H9 (cell line): ENCODE measurements at regions not wholly inside any gene's neighbourhood (a gene's known extent, or its start where the extent isn't known, plus 50 kb on each side); places are given as distances from the start of the nearest gene placed in this dataset.

Experiments
- DNase-seq: peaks from one replicate; pipeline ENCODE4 v3.0.0-alpha.2; 2017
- H2AFZ ChIP-seq: one replicate; pipeline ENCODE4 v1.6.1; 2013; ENCODE audit warnings: mild to moderate bottlenecking, low read length, control low read depth, moderate library complexity
- H2AK5ac ChIP-seq: 2 replicates; pipeline ENCODE4 v1.6.1; 2013; ENCODE audit warnings: low read length, control low read depth, mixed read lengths; ENCODE audit not compliant: insufficient read length
- H2BK120ac ChIP-seq: one replicate; pipeline ENCODE4 v1.6.1; 2013; ENCODE audit warnings: low read depth, mild to moderate bottlenecking, low read length, control low read depth, inconsistent platforms; ENCODE audit not compliant: poor library complexity, severe bottlenecking
- H2BK12ac ChIP-seq: 2 replicates; pipeline ENCODE4 v1.6.1; 2013; ENCODE audit warnings: low read length, control low read depth, mixed read lengths, low read depth; ENCODE audit not compliant: insufficient read length
- H2BK15ac ChIP-seq: 2 replicates; pipeline ENCODE4 v1.6.1; 2013; ENCODE audit warnings: low read depth, low read length, control low read depth
- H2BK20ac ChIP-seq: one replicate; pipeline ENCODE4 v1.6.1; 2013; ENCODE audit warnings: low read depth, mild to moderate bottlenecking, low read length, control low read depth, inconsistent platforms; ENCODE audit not compliant: poor library complexity, severe bottlenecking
- H2BK5ac ChIP-seq: 2 replicates; pipeline ENCODE4 v1.6.1; 2013; ENCODE audit warnings: low read length, control low read depth, mixed read lengths; ENCODE audit not compliant: insufficient read length
- H3K14ac ChIP-seq: 2 replicates; pipeline ENCODE4 v1.6.1; 2013; ENCODE audit warnings: low read length, control low read depth; ENCODE audit not compliant: insufficient read depth
- H3K18ac ChIP-seq: 2 replicates; pipeline ENCODE4 v1.6.1; 2013; ENCODE audit warnings: low read depth, mild to moderate bottlenecking, mixed read lengths, low read length, control low read depth; ENCODE audit not compliant: insufficient read length
- H3K23ac ChIP-seq: 2 replicates; pipeline ENCODE4 v1.6.1; 2013; ENCODE audit warnings: low read length, control low read depth, mixed read lengths, low read depth; ENCODE audit not compliant: insufficient read length
- H3K23me2 ChIP-seq: 2 replicates; pipeline ENCODE4 v1.6.1; 2013; ENCODE audit warnings: low read depth, mild to moderate bottlenecking, mixed read lengths, low read length, control low read depth; ENCODE audit not compliant: insufficient read length, poor library complexity, severe bottlenecking
- H3K27ac ChIP-seq: 2 replicates; pipeline ENCODE4 v1.5.1; 2013; ENCODE audit warnings: low read length, control low read depth, mixed read lengths, low read depth; ENCODE audit not compliant: insufficient read length
- H3K27me3 ChIP-seq: 2 replicates; pipeline ENCODE4 v1.6.1; 2013; ENCODE audit warnings: low read length, control low read depth, inconsistent platforms; ENCODE audit not compliant: insufficient read depth
- H3K4ac ChIP-seq: 2 replicates; pipeline ENCODE4 v1.6.1; 2013; ENCODE audit warnings: low read depth, mild to moderate bottlenecking, control low read depth, inconsistent platforms, low read length, moderate library complexity
- H3K4me1 ChIP-seq: 2 replicates; pipeline ENCODE4 v1.6.1; 2013; ENCODE audit warnings: low read length, control low read depth, inconsistent platforms; ENCODE audit not compliant: insufficient read depth
- H3K4me2 ChIP-seq: 2 replicates; pipeline ENCODE4 v1.6.1; 2013; ENCODE audit warnings: low read length, control low read depth, mixed read lengths; ENCODE audit not compliant: insufficient read length, insufficient read depth
- H3K56ac ChIP-seq: 2 replicates; pipeline ENCODE4 v1.6.1; 2013; ENCODE audit warnings: low read depth, mild to moderate bottlenecking, mixed read lengths, low read length, control low read depth; ENCODE audit not compliant: insufficient read length
- H3K79me1 ChIP-seq: 2 replicates; pipeline ENCODE4 v1.6.1; 2013; ENCODE audit warnings: low read depth, mild to moderate bottlenecking, moderate library complexity, low read length, control low read depth, inconsistent platforms; ENCODE audit not compliant: insufficient read depth, poor library complexity, severe bottlenecking
- H3K79me2 ChIP-seq: 2 replicates; pipeline ENCODE4 v1.6.1; 2013; ENCODE audit warnings: low read length, control low read depth, inconsistent platforms; ENCODE audit not compliant: insufficient read depth
- H3K9ac ChIP-seq: 2 replicates; pipeline ENCODE4 v1.6.1; 2013; ENCODE audit warnings: low read length, control low read depth, mixed read lengths; ENCODE audit not compliant: insufficient read length; ENCODE audit errors: extremely low read depth
- H3K9me3 ChIP-seq: one replicate; pipeline ENCODE4 v1.6.1; 2013; ENCODE audit warnings: low read depth, low read length, inconsistent platforms; ENCODE audit not compliant: control insufficient read depth
- H3T11ph ChIP-seq: one replicate; pipeline ENCODE4 v1.6.1; 2013; ENCODE audit warnings: mild to moderate bottlenecking, low read length, control low read depth, inconsistent platforms
- H4K20me1 ChIP-seq: one replicate; pipeline ENCODE4 v1.6.1; 2013; ENCODE audit not compliant: control insufficient read depth, insufficient read length, insufficient read depth
- H4K5ac ChIP-seq: 2 replicates; pipeline ENCODE4 v1.6.1; 2013; ENCODE audit warnings: low read depth, mild to moderate bottlenecking, mixed read lengths, low read length, control low read depth; ENCODE audit not compliant: insufficient read length
- H4K8ac ChIP-seq: replicated peaks from 2 replicates; pipeline ENCODE4 v1.6.1; 2013; ENCODE audit warnings: low read length, control low read depth, mixed read lengths, low read depth; ENCODE audit not compliant: insufficient read length
- H4K91ac ChIP-seq: 2 replicates; pipeline ENCODE4 v1.6.1; 2013; ENCODE audit warnings: low read depth, mild to moderate bottlenecking, moderate library complexity, mixed read lengths, low read length, control low read depth; ENCODE audit not compliant: insufficient read length
- H3K27ac Mint-ChIP-seq, 3 experiments: 2 replicates in 2 of 3; 3 replicates in 1 of 3; pipeline ENCODE4 v1.8.0; 2020 to 2021; ENCODE audit warnings: mixed read lengths in 3 of 3, mild to moderate bottlenecking in 1 of 3, moderate library complexity in 1 of 3
- H3K27me3 Mint-ChIP-seq: 2 replicates; pipeline ENCODE4 v1.8.0; 2021; ENCODE audit warnings: low read depth, mild to moderate bottlenecking, moderate library complexity, mixed read lengths
- H3K36me3 Mint-ChIP-seq, 3 experiments: 2 replicates in 2 of 3; 3 replicates in 1 of 3; pipeline ENCODE4 v1.8.0; 2020 to 2021; ENCODE audit warnings: low read depth in 3 of 3, mixed read lengths in 3 of 3; ENCODE audit not compliant: insufficient read depth in 1 of 3
- H3K4me1 Mint-ChIP-seq, 2 experiments: 2 replicates each; pipeline ENCODE4 v1.8.0; 2020; ENCODE audit warnings: mixed read lengths in 2 of 2
- H3K4me3 Mint-ChIP-seq, 2 experiments: 2 replicates in 1 of 2; 3 replicates in 1 of 2; pipeline ENCODE4 v1.8.0; 2020 to 2021; ENCODE audit warnings: mild to moderate bottlenecking in 2 of 2, mixed read lengths in 2 of 2, moderate library complexity in 1 of 2
- H3K9me3 Mint-ChIP-seq, 2 experiments: 2 replicates in 1 of 2; 3 replicates in 1 of 2; pipeline ENCODE4 v1.8.0; 2020; ENCODE audit warnings: mild to moderate bottlenecking in 2 of 2, mixed read lengths in 2 of 2, moderate library complexity in 1 of 2
- CTCF ChIP-seq: fragments of 200-600 bp; sonication (generic); conservative IDR thresholded peaks from 3 replicates; pipeline ENCODE4 v1.8.0; 2021; ENCODE audit warnings: antibody characterized with exemption, mild to moderate bottlenecking
- WGBS: extraction: QIAGEN DNeasy Blood & Tissue Kit; methylation state at CpG from one replicate; pipeline ENCODE4 v1.1.7; 2013; ENCODE audit warnings: missing lambda C conversion rate, low lambda C conversion rate, mixed read lengths; ENCODE audit not compliant: insufficient read length; ENCODE audit errors: extremely low coverage; 5-methylcytosine and 5-hydroxymethylcytosine counted together

GRCh38 chr2:192854031-192854430, 659.3 kb upstream of the TMEFF2 start:
- Mint-ChIP-seq H3K4me3 (no peak overlapping the region), H3K36me3 (no peaks in the 10 kb centered on the region), H3K4me1 (no peaks in the 10 kb centered on the region), H3K27me3 (no peaks in the 10 kb centered on the region), H3K9me3 (no peaks in the 10 kb centered on the region), H3K27ac (no peak overlapping the region)
- H3K27ac ChIP-seq = no peak overlapping the region
- H3K79me1 ChIP-seq = no peaks in the 10 kb centered on the region
- H3K14ac ChIP-seq = no peak overlapping the region
- no peaks in the 10 kb centered on the region for H3K79me2 ChIP-seq
- H2BK5ac ChIP-seq = no peak overlapping the region
- H4K91ac ChIP-seq = no peak overlapping the region
- no peaks in the 10 kb centered on the region for H3K9me3 ChIP-seq
- H3K23me2 ChIP-seq = no peaks in the 10 kb centered on the region
- H2BK120ac ChIP-seq = no peak overlapping the region
- H3K4me1 ChIP-seq = no peaks in the 10 kb centered on the region
- no peak overlapping the region for H3K18ac ChIP-seq
- H2AK5ac ChIP-seq = no peak overlapping the region
- H4K20me1 ChIP-seq = no peaks in the 10 kb centered on the region
- H4K8ac ChIP-seq = no peak overlapping the region
- H3K9ac ChIP-seq = no peak overlapping the region
- no peak for DNase-seq
- H4K5ac ChIP-seq = no peak overlapping the region
- no peak overlapping the region for H3T11ph ChIP-seq
- no peak overlapping the region for H3K56ac ChIP-seq
- WGBS = no CpG with 5 or more reads among the region's 3 CpGs
- no peak for TF ChIP-seq CTCF
- H2BK12ac ChIP-seq = no peak overlapping the region
- H3K27me3 ChIP-seq = no peaks in the 10 kb centered on the region
- H3K23ac ChIP-seq = no peak overlapping the region
- no peak overlapping the region for H2BK20ac ChIP-seq
- H3K4ac ChIP-seq = no peak overlapping the region
- H3K4me2 ChIP-seq = no peak overlapping the region
- no peak overlapping the region for H2AFZ ChIP-seq
- no peak overlapping the region for H2BK15ac ChIP-seq
